Effector memory CD8-positive, alpha-beta T cell (primary cell): ENCODE measurements at regions not wholly inside any gene's neighbourhood (a gene's known extent, or its start where the extent isn't known, plus 50 kb on each side); places are given as distances from the start of the nearest gene placed in this dataset.
"Not testable (repeated sequence)": the region's sequence is repeated elsewhere in the genome, so short reads cannot be mapped to it uniquely, and the experiment has no call there.

Experiments used
- ATAC-seq: fragments of 150-1000 bp; cut with Tn5 transposase; replicated peaks from 2 replicates; pipeline ENCODE4 v1.10.0; 2021; ENCODE audit warnings: mild to moderate bottlenecking, moderate library complexity
- DNase-seq, 3 experiments: peaks; one replicate each; pipeline ENCODE4 v3.0.0; 2021
- H3K27ac Mint-ChIP-seq, 2 donors: one replicate each; pipeline ENCODE4 v1.8.0; 2022; ENCODE audit warnings: mild to moderate bottlenecking in 2 of 2, mixed read lengths in 2 of 2, moderate library complexity in 2 of 2
- H3K27me3 Mint-ChIP-seq, 2 donors: one replicate each; pipeline ENCODE4 v1.8.0; 2022; ENCODE audit warnings: mixed read lengths in 2 of 2
- H3K36me3 Mint-ChIP-seq: one replicate; pipeline ENCODE4 v1.8.0; 2022; ENCODE audit warnings: mild to moderate bottlenecking, moderate library complexity, mixed read lengths; ENCODE audit not compliant: insufficient read depth
- H3K4me1 Mint-ChIP-seq, 2 donors: one replicate each; pipeline ENCODE4 v1.8.0; 2022; ENCODE audit warnings: low read depth in 2 of 2, mixed read lengths in 2 of 2
- H3K4me3 Mint-ChIP-seq, 2 donors: one replicate each; pipeline ENCODE4 v1.8.0; 2022; ENCODE audit warnings: mild to moderate bottlenecking in 2 of 2, mixed read lengths in 2 of 2, moderate library complexity in 2 of 2
- H3K9me3 Mint-ChIP-seq, 2 donors: one replicate each; pipeline ENCODE4 v1.8.0; 2022; ENCODE audit warnings: mixed read lengths in 2 of 2

DNA sequence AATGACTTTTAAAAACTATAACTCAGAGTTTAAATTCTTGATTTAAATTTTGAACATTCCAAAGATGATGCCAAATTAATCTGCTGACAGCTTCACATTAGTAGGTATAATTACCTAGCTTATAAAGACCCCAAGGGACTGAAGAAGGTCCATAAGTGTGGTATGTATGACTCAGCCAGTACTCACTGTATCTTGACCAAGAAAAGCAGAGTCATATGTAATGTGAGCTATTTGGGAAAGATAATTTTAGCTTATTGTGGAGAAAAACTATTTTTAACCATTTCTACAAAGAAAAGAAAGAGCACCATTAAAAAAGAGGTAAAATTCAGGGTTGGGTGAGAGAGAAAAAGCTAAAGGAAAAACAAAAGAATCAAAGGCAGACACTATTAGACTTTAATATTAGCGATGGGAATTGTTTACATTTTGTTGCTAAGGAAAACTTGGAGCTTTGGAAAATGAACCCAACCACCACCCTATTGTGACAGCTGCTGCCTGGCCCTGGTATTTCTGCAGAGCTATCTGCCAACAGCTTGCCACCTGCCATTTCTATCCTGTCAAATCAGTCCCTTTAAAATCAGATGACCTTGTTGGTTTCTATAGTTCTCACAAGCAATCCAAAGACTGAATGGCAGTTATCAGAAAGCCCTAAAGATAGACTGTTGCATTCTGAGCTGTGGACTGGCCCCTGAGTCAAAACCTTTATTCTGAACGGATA is 697.7 kb downstream of the CDY1 start:
- DNase-seq, H3K4me1 Mint-ChIP-seq, ATAC-seq, H3K4me3 Mint-ChIP-seq, H3K27me3 Mint-ChIP-seq, H3K36me3 Mint-ChIP-seq, H3K9me3 Mint-ChIP-seq, H3K27ac Mint-ChIP-seq: not testable (repeated sequence)

DNA sequence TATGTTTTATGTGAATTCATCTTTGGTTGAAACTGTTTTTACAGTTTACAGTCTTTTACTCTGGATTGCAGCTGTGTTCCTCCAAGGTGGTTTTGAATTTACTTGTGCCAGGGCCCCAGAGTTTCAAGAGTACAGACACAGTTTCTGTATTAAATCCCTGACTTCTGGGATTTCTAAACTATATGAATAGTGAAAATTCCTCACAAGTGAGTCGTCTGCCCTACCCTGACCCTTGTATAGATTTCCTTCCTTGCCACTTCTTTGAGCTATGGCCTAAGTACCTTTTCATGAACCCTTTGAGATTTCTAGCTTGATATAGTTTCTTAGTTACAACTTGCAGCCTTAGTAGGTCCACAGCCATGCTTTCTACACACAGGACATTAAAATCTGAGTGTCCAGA is 700.8 kb downstream of the CDY1 start:
- H3K27me3 Mint-ChIP-seq, DNase-seq, H3K9me3 Mint-ChIP-seq, H3K4me1 Mint-ChIP-seq, H3K36me3 Mint-ChIP-seq, ATAC-seq, H3K4me3 Mint-ChIP-seq, H3K27ac Mint-ChIP-seq: not testable (repeated sequence)

DNA sequence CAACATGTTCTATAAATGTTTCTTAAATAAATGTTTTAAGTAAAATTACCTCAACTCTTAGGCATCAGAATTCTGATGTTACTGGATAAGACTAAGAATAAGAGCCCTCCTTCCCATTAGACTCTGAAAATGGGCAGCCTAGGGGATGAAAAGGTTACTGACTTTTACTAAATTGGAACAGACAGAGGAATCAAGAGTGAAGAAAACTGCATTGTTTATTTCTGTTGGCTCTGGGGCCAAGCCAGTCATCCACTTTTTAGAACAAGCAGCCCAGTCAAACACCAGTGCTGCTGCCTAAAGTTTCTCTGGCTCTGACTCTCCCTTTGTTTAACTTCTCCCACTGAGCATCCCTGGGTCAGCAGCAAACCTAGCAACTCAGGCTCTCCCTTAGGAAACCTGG is 731.0 kb downstream of the CDY1 start:
- H3K9me3 Mint-ChIP-seq, H3K27me3 Mint-ChIP-seq, H3K27ac Mint-ChIP-seq, H3K4me3 Mint-ChIP-seq, H3K4me1 Mint-ChIP-seq, ATAC-seq, H3K36me3 Mint-ChIP-seq, DNase-seq: not testable (repeated sequence)

DNA sequence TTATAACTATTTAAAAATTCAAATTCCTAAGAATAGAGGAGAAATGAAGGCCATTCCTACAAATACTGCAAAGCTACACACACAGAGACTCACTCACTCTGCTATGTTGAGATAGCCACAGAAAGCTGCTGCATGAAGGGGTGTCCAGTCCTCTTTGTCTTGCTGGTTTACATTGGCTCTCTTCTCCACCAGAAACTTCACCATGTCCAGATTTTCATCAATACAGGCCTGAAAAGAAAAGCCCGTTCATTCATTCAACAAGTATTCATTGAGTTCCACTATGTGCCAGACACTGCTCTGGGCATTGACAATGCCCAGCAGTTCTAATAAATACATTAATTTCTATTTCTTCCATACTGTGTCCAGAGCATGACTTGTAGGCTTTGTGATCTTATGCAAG is 732.3 kb downstream of the CDY1 start:
- DNase-seq (no peak), ATAC-seq (no peak)
- H3K27ac Mint-ChIP-seq: no peak overlapping the region
- H3K4me3 Mint-ChIP-seq: no peak overlapping the region
- H3K9me3 Mint-ChIP-seq: peaks cover 0 to 6% of the 10 kb centered on the region in 2 donors
- H3K4me1 Mint-ChIP-seq: no peaks in the 10 kb centered on the region
- H3K36me3 Mint-ChIP-seq: no peaks in the 10 kb centered on the region
- H3K27me3 Mint-ChIP-seq: no peaks in the 10 kb centered on the region

DNA sequence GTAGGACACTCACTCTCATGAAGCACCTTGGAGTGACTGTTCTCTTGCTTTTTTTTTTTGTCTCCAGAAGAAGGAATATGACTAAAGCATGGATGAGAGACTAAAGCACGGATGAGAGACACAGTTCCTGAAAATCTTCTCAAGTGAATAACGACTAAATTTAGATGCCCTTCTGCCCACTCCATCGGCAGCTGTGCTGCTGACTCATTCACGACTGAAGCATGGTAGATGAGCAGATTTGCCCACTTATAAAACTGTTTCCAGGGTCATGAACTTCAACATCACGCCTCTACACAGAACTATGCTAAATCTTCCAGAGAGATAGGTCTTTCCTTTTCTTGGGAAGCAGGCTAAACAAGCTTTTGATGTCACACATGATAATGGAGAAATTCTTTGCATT is 738.0 kb downstream of the CDY1 start:
- H3K9me3 Mint-ChIP-seq, H3K36me3 Mint-ChIP-seq, H3K27me3 Mint-ChIP-seq, H3K4me3 Mint-ChIP-seq, ATAC-seq, DNase-seq, H3K4me1 Mint-ChIP-seq, H3K27ac Mint-ChIP-seq: not testable (repeated sequence)

DNA sequence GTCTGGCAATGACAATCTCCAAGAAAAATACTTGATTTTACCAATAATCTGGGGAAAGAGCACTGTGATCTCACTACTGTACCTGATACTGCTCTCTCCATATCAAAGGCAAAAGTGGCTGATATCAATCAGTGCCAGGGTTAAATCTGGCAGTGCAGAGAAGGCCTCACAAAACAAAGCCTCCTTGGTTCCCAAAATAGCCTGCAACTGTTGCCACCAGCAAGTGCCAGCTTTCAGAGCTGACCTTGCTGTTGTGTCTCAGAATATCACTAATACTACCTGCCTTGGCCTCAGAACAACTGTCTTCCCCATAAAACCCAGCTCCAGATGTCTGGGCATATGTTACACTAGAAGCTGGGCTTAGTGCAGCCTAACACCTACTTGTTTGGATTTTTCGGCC is 738.6 kb downstream of the CDY1 start:
- not testable (repeated sequence) for ATAC-seq, H3K4me1 Mint-ChIP-seq, H3K9me3 Mint-ChIP-seq, H3K36me3 Mint-ChIP-seq, H3K4me3 Mint-ChIP-seq, H3K27me3 Mint-ChIP-seq, H3K27ac Mint-ChIP-seq, DNase-seq

DNA sequence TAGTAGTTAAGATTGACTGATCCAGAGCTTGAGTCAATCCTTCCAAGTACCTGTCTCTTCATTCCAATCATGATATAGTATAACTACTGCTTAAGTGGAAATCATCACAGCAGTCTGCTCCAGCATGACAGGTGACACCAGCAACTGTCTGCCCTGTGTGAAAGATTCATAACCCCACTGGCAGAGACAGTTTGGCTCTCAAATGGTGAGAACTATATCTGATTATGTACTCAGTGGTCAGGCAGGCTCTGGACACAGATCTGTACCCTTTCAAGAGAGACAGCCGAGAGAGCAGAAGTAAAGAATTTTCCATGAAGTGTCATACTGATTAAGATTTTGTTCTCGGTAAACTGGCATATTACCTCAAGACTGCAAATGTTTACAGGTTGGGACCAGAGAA is 741.5 kb downstream of the CDY1 start:
- not testable (repeated sequence) for H3K36me3 Mint-ChIP-seq, H3K4me1 Mint-ChIP-seq, H3K27ac Mint-ChIP-seq, ATAC-seq, H3K27me3 Mint-ChIP-seq, H3K4me3 Mint-ChIP-seq, H3K9me3 Mint-ChIP-seq, DNase-seq

DNA sequence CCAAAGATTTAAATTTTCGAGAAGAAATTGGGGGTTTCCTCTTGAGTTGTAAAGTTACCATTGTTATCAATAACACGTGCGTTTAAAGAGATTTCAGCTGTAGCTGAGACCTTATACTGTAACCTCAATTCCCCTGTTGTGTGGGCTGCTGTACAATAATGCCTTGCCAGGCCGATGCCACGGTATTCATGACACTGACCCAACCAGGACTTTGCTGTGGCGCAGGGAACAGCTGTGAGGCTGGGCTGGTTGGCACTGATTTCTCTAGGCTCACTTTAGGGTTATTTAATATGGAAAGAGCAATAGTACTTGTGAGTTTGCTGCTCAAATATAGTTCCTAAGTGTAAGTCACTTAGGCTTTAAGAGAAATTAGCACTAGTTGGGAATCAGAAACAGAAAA is 744.2 kb downstream of the CDY1 start:
- not testable (repeated sequence) for H3K9me3 Mint-ChIP-seq, H3K27me3 Mint-ChIP-seq, H3K4me1 Mint-ChIP-seq, DNase-seq, H3K27ac Mint-ChIP-seq, H3K36me3 Mint-ChIP-seq, ATAC-seq, H3K4me3 Mint-ChIP-seq

DNA sequence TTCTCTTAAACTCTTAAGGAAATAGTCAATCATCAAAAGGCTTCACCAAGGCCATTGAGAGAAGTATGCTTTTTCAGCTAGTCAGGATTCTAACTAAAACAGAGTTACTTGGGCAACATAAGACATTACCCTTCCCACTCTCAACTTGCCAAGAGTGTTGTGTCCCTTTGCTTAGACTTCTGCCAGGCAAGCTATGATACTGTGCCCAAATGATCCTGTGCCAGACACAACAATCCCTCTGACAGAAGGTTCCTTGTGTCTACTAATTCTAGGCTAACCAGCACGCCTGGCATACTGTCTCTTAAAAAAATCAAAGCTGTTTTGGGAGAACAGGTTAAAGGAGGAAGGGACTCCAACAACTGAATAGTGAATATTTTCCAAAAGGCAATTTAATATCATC is 750.6 kb downstream of the CDY1 start:
- not testable (repeated sequence) for DNase-seq, H3K4me3 Mint-ChIP-seq, H3K4me1 Mint-ChIP-seq, H3K27ac Mint-ChIP-seq, H3K27me3 Mint-ChIP-seq, H3K36me3 Mint-ChIP-seq, ATAC-seq
- H3K9me3 Mint-ChIP-seq: peaks cover 2 to 17% of the 10 kb centered on the region in 2 donors

DNA sequence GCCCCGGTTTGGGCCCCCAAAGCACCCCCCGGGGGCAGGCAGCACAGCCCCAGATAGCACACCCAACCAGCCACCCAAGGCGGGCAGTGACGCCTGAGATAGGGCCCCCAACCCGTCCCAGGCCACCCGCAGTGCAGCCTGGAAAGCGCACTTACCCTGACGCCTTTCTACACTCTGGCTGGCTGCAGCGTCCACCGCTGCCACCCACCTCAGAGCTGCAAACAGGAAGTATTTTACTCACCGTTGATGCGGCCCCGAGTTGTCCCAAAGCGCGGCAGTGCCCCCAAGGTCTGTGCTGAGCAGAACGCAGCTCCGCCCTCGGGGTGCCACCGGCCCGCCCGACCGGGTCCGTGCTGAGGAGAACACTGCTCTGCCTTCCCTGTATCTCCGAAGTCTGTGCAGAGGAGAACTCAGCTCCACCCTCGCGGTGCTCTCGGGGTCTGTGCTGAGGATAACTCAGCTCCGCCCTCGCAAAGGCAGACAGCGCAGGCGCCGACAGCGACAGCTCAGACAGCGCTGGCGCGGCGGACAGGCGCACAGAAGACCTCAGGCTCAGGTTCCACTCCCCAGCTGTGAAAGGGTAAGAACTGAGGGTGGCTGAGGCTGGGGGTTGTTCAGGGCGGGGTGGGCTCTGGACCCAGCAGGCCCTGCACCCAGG is 786.9 kb downstream of the CDY1 start:
- no peaks in the 10 kb centered on the region for H3K4me1 Mint-ChIP-seq
- H3K27me3 Mint-ChIP-seq: no peaks in the 10 kb centered on the region
- peak; percentile 47 for ATAC-seq
- H3K27ac Mint-ChIP-seq: no peak overlapping the region
- no peak for DNase-seq
- no peaks in the 10 kb centered on the region for H3K36me3 Mint-ChIP-seq
- peak overlapping the region in 1 of 2 donors; percentile 29 for H3K4me3 Mint-ChIP-seq
- H3K9me3 Mint-ChIP-seq: peaks cover 0 to 8% of the 10 kb centered on the region in 2 donors

DNA sequence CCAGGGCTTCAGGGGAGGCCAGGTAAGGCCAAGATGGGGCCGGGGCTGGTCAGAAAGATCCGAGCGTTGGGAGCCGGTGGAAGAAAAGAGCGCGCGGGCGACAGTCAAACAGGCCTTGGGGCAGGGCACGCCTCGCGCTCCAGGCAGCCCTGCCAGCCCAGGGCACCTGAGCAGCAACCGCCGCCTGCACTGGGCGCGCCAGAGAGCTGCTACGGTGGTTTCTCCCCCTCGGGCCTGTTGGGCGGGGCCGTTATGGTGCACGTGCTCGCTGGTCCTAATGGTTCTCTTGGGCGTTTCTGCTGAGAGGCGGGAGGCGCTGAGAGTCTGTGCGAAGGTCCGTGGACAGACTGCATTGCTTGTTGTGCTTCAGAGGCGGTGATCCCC is 787.4 kb downstream of the CDY1 start:
- Mint-ChIP-seq H3K4me1 (no peaks in the 10 kb centered on the region), H3K36me3 (no peaks in the 10 kb centered on the region), H3K27ac (no peak overlapping the region)

More for the DNA sequence above, 787.4 kb downstream of the CDY1 start:
- Mint-ChIP-seq H3K4me3 (no peak overlapping the region), H3K9me3 (peaks cover 0 to 6% of the 10 kb centered on the region in 2 donors), H3K27me3 (no peaks in the 10 kb centered on the region)
- ATAC-seq (peak; percentile 29), DNase-seq (no peak)
